Neural progenitor cell (in vitro differentiated cells): ENCODE measurements at regions not wholly inside any gene's neighbourhood (a gene's known extent, or its start where the extent isn't known, plus 50 kb on each side); places are given as distances from the start of the nearest gene placed in this dataset.

Experiments
- DNase-seq: peaks from one replicate; pipeline ENCODE4 v3.0.0-alpha.2; 2016; ENCODE audit warnings: low spot score
- H2AFZ ChIP-seq: fragments of 200-600 bp; sonication (generic); replicated peaks from 2 replicates; pipeline ENCODE4 v1.6.1; 2016; ENCODE audit warnings: antibody characterized with exemption
- H3F3A ChIP-seq: fragments of 200-600 bp; sonication (generic); 2 replicates; pipeline ENCODE4 v1.6.1; 2016; ENCODE audit warnings: antibody characterized with exemption, low read depth
- H3K27ac ChIP-seq: fragments of 200-600 bp; sonication (generic); 2 replicates; pipeline ENCODE4 v1.5.1; 2016; ENCODE audit warnings: mild to moderate bottlenecking
- H3K27me3 ChIP-seq: fragments of 200-600 bp; sonication (generic); 2 replicates; pipeline ENCODE4 v1.6.1; 2016; ENCODE audit warnings: mild to moderate bottlenecking, moderate library complexity
- H3K36me3 ChIP-seq: fragments of 200-600 bp; sonication (generic); 2 replicates; pipeline ENCODE4 v1.5.1; 2016
- H3K4me1 ChIP-seq: fragments of 200-600 bp; sonication (generic); 2 replicates; pipeline ENCODE4 v1.6.1; 2016; ENCODE audit warnings: mixed run types
- H3K4me2 ChIP-seq: fragments of 200-600 bp; sonication (generic); 2 replicates; pipeline ENCODE4 v1.6.1; 2016
- H3K4me3 ChIP-seq: fragments of 200-600 bp; sonication (generic); 2 replicates; pipeline ENCODE4 v1.5.1; 2016
- H3K79me2 ChIP-seq: fragments of 200-600 bp; sonication (generic); 2 replicates; pipeline ENCODE4 v1.6.1; 2016; ENCODE audit warnings: low read depth
- H3K9ac ChIP-seq: fragments of 200-600 bp; sonication (generic); 2 replicates; pipeline ENCODE4 v1.6.1; 2016
- H3K9me3 ChIP-seq: fragments of 200-600 bp; sonication (generic); 2 replicates; pipeline ENCODE4 v1.5.1; 2016; ENCODE audit warnings: low read depth
- H4K20me1 ChIP-seq: fragments of 200-600 bp; sonication (generic); 2 replicates; pipeline ENCODE4 v1.6.1; 2016; ENCODE audit warnings: low read depth
- H3K27ac Mint-ChIP-seq: 3 replicates; pipeline ENCODE4 v1.8.0; 2021; ENCODE audit warnings: mixed read lengths
- H3K27me3 Mint-ChIP-seq: 2 replicates; pipeline ENCODE4 v1.8.0; 2022; ENCODE audit warnings: low read depth, mild to moderate bottlenecking, inconsistent platforms, moderate library complexity, mixed read lengths; ENCODE audit not compliant: insufficient read depth
- H3K36me3 Mint-ChIP-seq: 3 replicates; pipeline ENCODE4 v1.8.0; 2021; ENCODE audit warnings: mixed read lengths
- H3K4me1 Mint-ChIP-seq: 3 replicates; pipeline ENCODE4 v1.8.0; 2021; ENCODE audit warnings: mixed read lengths
- H3K4me3 Mint-ChIP-seq: 3 replicates; pipeline ENCODE4 v1.8.0; 2021; ENCODE audit warnings: mild to moderate bottlenecking, moderate library complexity, mixed read lengths
- H3K9me3 Mint-ChIP-seq: 3 replicates; pipeline ENCODE4 v1.8.0; 2020; ENCODE audit warnings: mixed read lengths
- EZH2 ChIP-seq: fragments of 200-600 bp; sonication (generic); IDR thresholded peaks from 2 replicates; pipeline ENCODE4 v1.6.1; 2017; ENCODE audit warnings: antibody characterized with exemption, mild to moderate bottlenecking, moderate library complexity
- EZH2phosphoT487 ChIP-seq: fragments of 200-600 bp; sonication (generic); IDR thresholded peaks from 2 replicates; pipeline ENCODE4 v1.6.1; 2017; ENCODE audit warnings: antibody characterized with exemption
- TF ChIP-seq, protein P1 (sequence below): fragments of 200-600 bp; sonication (generic); IDR thresholded peaks from 2 replicates; pipeline ENCODE4 v1.5.1; 2017; ENCODE audit warnings: antibody characterized with exemption, mild to moderate bottlenecking

DNA sequence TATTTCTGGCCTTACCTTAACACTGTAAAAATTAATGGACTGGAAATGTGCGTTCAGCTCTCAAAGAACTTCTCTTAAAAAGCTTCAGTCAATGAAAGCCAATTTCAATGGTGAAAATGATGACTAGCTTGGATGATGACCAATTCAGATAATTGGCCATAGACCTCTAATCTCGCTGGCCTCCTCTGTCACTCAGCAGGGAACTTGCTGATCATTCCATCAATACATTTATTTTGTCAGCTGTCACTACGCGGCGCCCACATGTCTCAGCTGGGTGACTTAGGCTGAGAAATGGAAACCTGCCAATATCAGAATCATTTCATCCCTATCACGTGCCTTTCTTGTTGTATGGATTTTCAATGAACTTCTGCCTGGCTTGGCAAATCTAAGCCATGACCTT lies 673.0 kb upstream of the AUTS2 start:
- Histone ChIP-seq H3K79me2 (no peaks in the 10 kb centered on the region), H3K9ac (no peak overlapping the region), H3K4me3 (no peak overlapping the region), H3K27ac (no peak overlapping the region), H3K4me1 (no peaks in the 10 kb centered on the region), H2AFZ (no peak overlapping the region), H3K9me3 (no peaks in the 10 kb centered on the region), H3K27me3 (no peaks in the 10 kb centered on the region), H3K36me3 (no peaks in the 10 kb centered on the region), H3F3A (no peaks in the 10 kb centered on the region), H4K20me1 (no peaks in the 10 kb centered on the region), H3K4me2 (no peak overlapping the region)
- Mint-ChIP-seq H3K27me3 (peaks cover 2% of the 10 kb centered on the region), H3K4me3 (no peak overlapping the region), H3K27ac (no peak overlapping the region), H3K9me3 (peaks cover 14% of the 10 kb centered on the region), H3K4me1 (no peaks in the 10 kb centered on the region), H3K36me3 (no peaks in the 10 kb centered on the region)
- no peak for DNase-seq
- no peak for TF ChIP-seq EZH2

DNA sequence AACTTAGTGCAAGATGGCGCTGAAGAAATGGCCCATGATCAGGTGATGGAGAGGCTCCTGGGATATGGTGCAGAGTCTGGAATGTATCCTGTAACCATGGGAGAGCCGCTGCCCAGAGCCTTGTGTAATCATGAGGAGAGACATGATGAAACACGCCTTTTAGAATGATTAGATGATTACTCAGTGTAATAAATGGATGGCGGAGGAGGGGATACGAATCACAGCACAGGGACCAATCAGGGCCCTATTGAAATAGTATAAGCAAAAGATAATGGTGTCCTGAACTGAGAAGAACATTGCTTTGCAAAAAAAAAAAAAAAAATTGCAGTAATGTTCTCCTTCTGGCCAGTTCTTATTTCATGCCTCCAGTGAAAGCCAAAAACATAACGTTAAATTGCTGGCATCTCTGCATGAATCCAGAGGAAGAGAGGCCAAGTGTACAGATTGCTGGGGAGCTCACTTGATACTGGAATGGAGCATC lies 668.5 kb upstream of the AUTS2 start:
- Mint-ChIP-seq H3K27ac (no peak overlapping the region), H3K9me3 (peaks cover 7% of the 10 kb centered on the region), H3K4me3 (no peak overlapping the region), H3K27me3 (peaks cover 5% of the 10 kb centered on the region), H3K36me3 (no peaks in the 10 kb centered on the region), H3K4me1 (peaks cover 3% of the 10 kb centered on the region)
- H3K36me3 ChIP-seq: no peaks in the 10 kb centered on the region
- no peaks in the 10 kb centered on the region for H4K20me1 ChIP-seq
- H3K4me1 ChIP-seq: no peaks in the 10 kb centered on the region
- no peak overlapping the region for H2AFZ ChIP-seq
- H3K4me3 ChIP-seq: no peak overlapping the region
- no peak for DNase-seq
- no peaks in the 10 kb centered on the region for H3K27me3 ChIP-seq
- no peaks in the 10 kb centered on the region for H3F3A ChIP-seq
- no peak overlapping the region for H3K27ac ChIP-seq
- no peak overlapping the region for H3K9ac ChIP-seq
- H3K79me2 ChIP-seq: no peaks in the 10 kb centered on the region
- TF ChIP-seq EZH2 (no peak), EZH2phosphoT487 (no peak)
- TF ChIP-seq, protein P1, sequence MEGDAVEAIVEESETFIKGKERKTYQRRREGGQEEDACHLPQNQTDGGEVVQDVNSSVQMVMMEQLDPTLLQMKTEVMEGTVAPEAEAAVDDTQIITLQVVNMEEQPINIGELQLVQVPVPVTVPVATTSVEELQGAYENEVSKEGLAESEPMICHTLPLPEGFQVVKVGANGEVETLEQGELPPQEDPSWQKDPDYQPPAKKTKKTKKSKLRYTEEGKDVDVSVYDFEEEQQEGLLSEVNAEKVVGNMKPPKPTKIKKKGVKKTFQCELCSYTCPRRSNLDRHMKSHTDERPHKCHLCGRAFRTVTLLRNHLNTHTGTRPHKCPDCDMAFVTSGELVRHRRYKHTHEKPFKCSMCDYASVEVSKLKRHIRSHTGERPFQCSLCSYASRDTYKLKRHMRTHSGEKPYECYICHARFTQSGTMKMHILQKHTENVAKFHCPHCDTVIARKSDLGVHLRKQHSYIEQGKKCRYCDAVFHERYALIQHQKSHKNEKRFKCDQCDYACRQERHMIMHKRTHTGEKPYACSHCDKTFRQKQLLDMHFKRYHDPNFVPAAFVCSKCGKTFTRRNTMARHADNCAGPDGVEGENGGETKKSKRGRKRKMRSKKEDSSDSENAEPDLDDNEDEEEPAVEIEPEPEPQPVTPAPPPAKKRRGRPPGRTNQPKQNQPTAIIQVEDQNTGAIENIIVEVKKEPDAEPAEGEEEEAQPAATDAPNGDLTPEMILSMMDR: no peak
- H3K4me2 ChIP-seq: no peak overlapping the region
- no peaks in the 10 kb centered on the region for H3K9me3 ChIP-seq

DNA sequence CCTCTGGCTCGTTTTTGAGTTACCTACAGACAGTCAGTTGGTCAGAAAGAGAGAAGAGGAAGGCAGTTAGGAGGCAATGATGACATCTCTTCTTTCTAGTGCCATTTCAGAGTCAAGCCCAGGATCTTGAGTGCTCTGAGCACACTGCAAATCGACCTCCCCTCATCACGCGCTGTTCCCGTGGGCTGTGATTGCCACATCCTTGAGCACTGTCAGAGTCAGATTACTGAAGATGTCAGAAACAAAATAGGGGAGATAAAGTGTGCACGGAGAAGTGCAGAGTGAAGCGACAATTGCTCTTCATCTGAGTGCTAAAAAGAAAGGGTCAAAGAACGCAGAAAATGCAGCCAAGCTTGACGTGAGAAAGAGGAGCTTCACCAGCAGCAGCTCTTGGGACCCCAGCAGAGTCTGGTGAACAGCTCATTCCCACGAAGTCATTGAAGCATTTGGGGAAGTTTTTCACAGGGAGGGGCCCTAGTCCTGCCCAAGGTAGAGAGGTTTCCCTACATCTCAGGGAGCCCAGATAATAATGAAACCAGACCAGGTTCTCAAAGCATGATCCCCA lies 661.7 kb upstream of the AUTS2 start:
- Mint-ChIP-seq H3K27me3 (peaks cover 4% of the 10 kb centered on the region), H3K36me3 (no peaks in the 10 kb centered on the region), H3K4me1 (peaks cover 9% of the 10 kb centered on the region), H3K4me3 (no peak overlapping the region), H3K27ac (no peak overlapping the region), H3K9me3 (peaks cover 16% of the 10 kb centered on the region)
- DNase-seq: no peak
- Histone ChIP-seq H2AFZ (no peak overlapping the region), H3K4me3 (no peak overlapping the region), H3K9ac (no peak overlapping the region), H3K4me1 (no peaks in the 10 kb centered on the region), H3K9me3 (no peaks in the 10 kb centered on the region), H3F3A (no peaks in the 10 kb centered on the region), H3K27me3 (no peaks in the 10 kb centered on the region), H3K36me3 (no peaks in the 10 kb centered on the region), H3K79me2 (no peaks in the 10 kb centered on the region), H3K27ac (no peak overlapping the region), H3K4me2 (no peak overlapping the region), H4K20me1 (no peaks in the 10 kb centered on the region)
- no peak for TF ChIP-seq EZH2

DNA sequence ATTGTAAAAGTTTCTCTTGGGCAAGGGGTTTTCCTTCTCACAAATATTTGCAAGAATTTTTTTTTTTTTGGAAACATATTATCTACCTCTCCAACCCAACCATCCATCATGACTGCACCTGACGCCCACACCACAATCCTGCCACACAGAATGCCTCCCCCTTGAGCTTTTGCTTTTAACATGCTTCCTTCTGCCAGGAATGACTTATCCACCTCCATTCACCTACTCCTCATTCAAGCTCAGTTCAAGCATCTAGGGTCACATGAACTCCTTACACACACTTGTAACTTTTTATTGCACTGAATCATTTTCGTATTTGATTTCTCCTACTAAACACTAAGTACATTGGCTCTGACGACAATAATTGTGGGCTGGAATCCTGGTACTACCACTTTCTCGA lies 660.1 kb upstream of the AUTS2 start:
- Mint-ChIP-seq H3K4me3 (no peak overlapping the region), H3K27ac (no peak overlapping the region), H3K36me3 (no peaks in the 10 kb centered on the region), H3K4me1 (peaks cover 6% of the 10 kb centered on the region), H3K27me3 (peaks cover 4% of the 10 kb centered on the region), H3K9me3 (peaks cover 14% of the 10 kb centered on the region)
- Histone ChIP-seq H3K79me2 (no peaks in the 10 kb centered on the region), H3K9me3 (no peaks in the 10 kb centered on the region), H3F3A (no peaks in the 10 kb centered on the region), H3K4me3 (no peak overlapping the region), H4K20me1 (no peaks in the 10 kb centered on the region), H3K27ac (no peak overlapping the region), H3K4me2 (no peak overlapping the region), H3K36me3 (no peaks in the 10 kb centered on the region), H3K4me1 (no peaks in the 10 kb centered on the region), H2AFZ (no peak overlapping the region), H3K27me3 (no peaks in the 10 kb centered on the region), H3K9ac (no peak overlapping the region)
- DNase-seq: no peak
- TF ChIP-seq, protein P1: no peak
